DND-41 (cell line): ENCODE measurements at regions not wholly inside any gene's neighbourhood (a gene's known extent, or its start where the extent isn't known, plus 50 kb on each side); places are given as distances from the start of the nearest gene placed in this dataset.
"Not testable (repeated sequence)": the region's sequence is repeated elsewhere in the genome, so short reads cannot be mapped to it uniquely, and the experiment has no call there.

ENCODE experiments used
- ATAC-seq: fragments of 200-7000 bp; cut with Tn5 transposase; 3 replicates; pipeline ENCODE4 v1.9.1; 2021; ENCODE audit warnings: low read depth; ENCODE audit not compliant: insufficient read depth
- DNase-seq: peaks from one replicate; pipeline ENCODE4 v3.0.0-alpha.2; 2020
- H2AFZ ChIP-seq: 2 replicates; pipeline ENCODE4 v1.6.0; 2012; ENCODE audit warnings: low read depth, low read length
- H3K27ac ChIP-seq: 2 replicates; pipeline ENCODE4 v1.5.1; 2012; ENCODE audit warnings: low read length, inconsistent platforms
- H3K27me3 ChIP-seq: fragments of 200-600 bp; sonication (generic); 2 replicates; pipeline ENCODE4 v1.6.0; 2012; ENCODE audit warnings: low read length, mild to moderate bottlenecking, inconsistent platforms; ENCODE audit not compliant: insufficient read depth, poor library complexity
- H3K36me3 ChIP-seq: 2 replicates; pipeline ENCODE4 v1.5.1; 2012; ENCODE audit warnings: low read length, inconsistent platforms; ENCODE audit not compliant: insufficient read depth
- H3K4me1 ChIP-seq: 2 replicates; pipeline ENCODE4 v1.5.1; 2012; ENCODE audit warnings: mild to moderate bottlenecking, low read length; ENCODE audit not compliant: insufficient read depth
- H3K4me2 ChIP-seq: 2 replicates; pipeline ENCODE4 v1.6.0; 2012; ENCODE audit warnings: mild to moderate bottlenecking, moderate library complexity, low read length, inconsistent platforms; ENCODE audit not compliant: insufficient read depth
- H3K4me3 ChIP-seq, 2 experiments: fragments of 200-600 bp in 1 of 2; shearing (Covaris generic) in 1 of 2; 2 replicates each; pipeline ENCODE4 v1.5.1; 2012 to 2016; ENCODE audit warnings: inconsistent platforms in 2 of 2, low read length in 2 of 2, mild to moderate bottlenecking in 2 of 2, low read depth in 1 of 2, moderate library complexity in 1 of 2
- H3K79me2 ChIP-seq: 2 replicates; pipeline ENCODE4 v1.6.0; 2012; ENCODE audit warnings: low read length, inconsistent platforms; ENCODE audit not compliant: insufficient read depth
- H3K9ac ChIP-seq: 2 replicates; pipeline ENCODE4 v1.6.0; 2012; ENCODE audit warnings: low read depth, mild to moderate bottlenecking, inconsistent platforms, low read length, moderate library complexity
- H3K9me3 ChIP-seq: 2 replicates; pipeline ENCODE4 v1.5.1; 2012; ENCODE audit warnings: low read length, moderate library complexity, mild to moderate bottlenecking, inconsistent platforms; ENCODE audit not compliant: insufficient read depth, severe bottlenecking
- H4K20me1 ChIP-seq: 2 replicates; pipeline ENCODE4 v1.6.0; 2012; ENCODE audit warnings: low read length; ENCODE audit not compliant: insufficient read depth
- CTCF ChIP-seq: IDR thresholded peaks from 2 replicates; pipeline ENCODE4 v1.5.1; 2012; ENCODE audit warnings: borderline replicate concordance, low read length, moderate library complexity, mild to moderate bottlenecking; ENCODE audit not compliant: poor library complexity, severe bottlenecking; ENCODE audit errors: extremely low read depth
- EZH2 ChIP-seq: IDR thresholded peaks from 3 replicates; pipeline ENCODE4 v1.6.1; 2012; ENCODE audit warnings: borderline replicate concordance, low read depth, mild to moderate bottlenecking, moderate library complexity, low read length, inconsistent platforms; ENCODE audit not compliant: severe bottlenecking

- H3K9me3 ChIP-seq, result no peaks in the 10 kb centered on the region
- no peak for DNase-seq
Observed at GRCh38 chr4:72875138-72875537, 194.4 kb downstream of the COX18 start.

GRCh38 chr4:72864898-72865297 is 204.6 kb downstream of the COX18 start:
- Histone ChIP-seq H3K27ac (no peak overlapping the region), H3K36me3 (no peaks in the 10 kb centered on the region), H4K20me1 (no peaks in the 10 kb centered on the region), H3K4me2 (no peak overlapping the region), H3K27me3 (no peaks in the 10 kb centered on the region), H3K9me3 (no peaks in the 10 kb centered on the region), H3K9ac (no peak overlapping the region), H3K4me1 (no peaks in the 10 kb centered on the region), H3K79me2 (no peaks in the 10 kb centered on the region), H2AFZ (no peak overlapping the region), H3K4me3 (no peak overlapping the region)
- no peak for ATAC-seq
- no peak for TF ChIP-seq EZH2
- TF ChIP-seq CTCF, result no peak
- DNase-seq, result no peak

More at GRCh38 chr4:72875138-72875537, 194.4 kb downstream of the COX18 start:
- H2AFZ ChIP-seq, result no peak overlapping the region
- no peak overlapping the region for H3K9ac ChIP-seq
- TF ChIP-seq CTCF (no peak), EZH2 (no peak)
- ATAC-seq, result no peak
- H3K4me3 ChIP-seq, result no peak overlapping the region
- no peak overlapping the region for H3K4me2 ChIP-seq
- no peak overlapping the region for H3K27ac ChIP-seq
- H3K4me1 ChIP-seq, result no peaks in the 10 kb centered on the region
- no peaks in the 10 kb centered on the region for H3K27me3 ChIP-seq
- H3K36me3 ChIP-seq, result no peaks in the 10 kb centered on the region
- no peaks in the 10 kb centered on the region for H3K79me2 ChIP-seq
- no peaks in the 10 kb centered on the region for H4K20me1 ChIP-seq

DNA sequence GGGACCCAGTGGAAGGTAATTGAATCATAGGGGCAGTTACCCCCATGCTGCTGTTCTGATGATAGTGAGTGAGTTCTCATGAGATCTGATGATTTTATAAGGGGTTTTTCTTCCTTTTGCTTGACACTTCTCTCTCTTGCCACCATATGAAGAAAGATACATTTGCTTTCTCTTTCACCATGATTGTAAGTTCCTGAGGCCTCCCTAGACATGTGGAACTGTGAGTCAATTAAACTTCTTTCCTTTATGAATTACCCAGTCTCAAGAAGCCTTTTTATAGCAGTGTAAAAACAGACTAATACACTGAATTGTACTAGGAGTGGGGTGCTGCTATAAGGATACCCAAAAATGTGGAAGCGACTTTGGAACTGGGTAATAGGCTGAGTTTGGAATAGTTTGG is 205.2 kb downstream of the COX18 start:
- not testable (repeated sequence) for H4K20me1 ChIP-seq, H3K27me3 ChIP-seq, H3K79me2 ChIP-seq, H3K9me3 ChIP-seq, H3K36me3 ChIP-seq, DNase-seq, H2AFZ ChIP-seq, H3K9ac ChIP-seq, H3K4me1 ChIP-seq, H3K4me2 ChIP-seq, ATAC-seq, H3K4me3 ChIP-seq, H3K27ac ChIP-seq

GRCh38 chr4:72860766-72861165 is 208.8 kb downstream of the COX18 start:
- Histone ChIP-seq H3K27me3 (no peaks in the 10 kb centered on the region), H3K4me3 (no peak overlapping the region), H3K4me2 (no peak overlapping the region), H3K4me1 (no peaks in the 10 kb centered on the region), H2AFZ (no peak overlapping the region), H4K20me1 (no peaks in the 10 kb centered on the region), H3K9ac (no peak overlapping the region), H3K79me2 (no peaks in the 10 kb centered on the region), H3K27ac (no peak overlapping the region), H3K9me3 (no peaks in the 10 kb centered on the region), H3K36me3 (no peaks in the 10 kb centered on the region)
- no peak for DNase-seq
- no peak for TF ChIP-seq EZH2
- no peak for ATAC-seq

DNA sequence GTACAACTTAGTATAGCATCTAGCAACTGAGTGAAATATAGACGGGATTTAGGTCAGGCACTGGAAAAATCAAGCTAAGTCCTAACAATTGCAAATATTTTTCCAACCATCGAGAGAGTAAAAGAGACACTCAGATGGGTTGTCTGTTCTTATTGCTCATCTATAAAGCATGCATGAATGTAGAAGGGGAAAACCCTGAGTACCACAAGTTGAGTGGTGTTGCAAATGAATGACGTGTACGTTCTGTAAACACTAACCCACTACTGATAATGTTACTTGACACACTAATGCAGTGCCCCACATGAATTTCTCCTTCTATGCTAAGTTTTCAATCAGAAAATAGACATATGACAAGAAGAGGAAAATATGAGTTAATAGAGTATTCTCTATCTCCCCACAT is 211.2 kb downstream of the COX18 start:
- ATAC-seq (no peak), DNase-seq (no peak)
- Histone ChIP-seq H3K27me3 (no peaks in the 10 kb centered on the region), H3K27ac (no peak overlapping the region), H3K36me3 (no peaks in the 10 kb centered on the region), H3K9ac (no peak overlapping the region), H3K4me3 (no peak overlapping the region), H3K4me2 (no peak overlapping the region), H4K20me1 (no peaks in the 10 kb centered on the region), H3K9me3 (no peaks in the 10 kb centered on the region), H3K79me2 (no peaks in the 10 kb centered on the region), H3K4me1 (no peaks in the 10 kb centered on the region), H2AFZ (no peak overlapping the region)
- no peak for TF ChIP-seq EZH2
- no peak for TF ChIP-seq CTCF
